NCI-H146 (cell line): ENCODE measurements at regions not wholly inside any gene's neighbourhood (a gene's known extent, or its start where the extent isn't known, plus 50 kb on each side); places are given as distances from the start of the nearest gene placed in this dataset.
"Not testable (repeated sequence)": the region's sequence is repeated elsewhere in the genome, so short reads cannot be mapped to it uniquely, and the experiment has no call there.

Experiments
- DNase-seq: peaks from one replicate; lab custom pipeline; 2025; lab: John Stamatoyannopoulos, UW

GRCh38 chr6:168825226-168826077, 384.5 kb downstream of the SMOC2 start:
- no peak for DNase-seq

GRCh38 chr6:168823397-168824212, 382.6 kb downstream of the SMOC2 start:
- no peak for DNase-seq

GRCh38 chr6:168822376-168822775, 381.4 kb downstream of the SMOC2 start:
- no peak for DNase-seq

- DNase-seq, result no peak
These were observed 378.6 kb downstream of the SMOC2 start for GRCh38 chr6:168819546-168819945.

DNA sequence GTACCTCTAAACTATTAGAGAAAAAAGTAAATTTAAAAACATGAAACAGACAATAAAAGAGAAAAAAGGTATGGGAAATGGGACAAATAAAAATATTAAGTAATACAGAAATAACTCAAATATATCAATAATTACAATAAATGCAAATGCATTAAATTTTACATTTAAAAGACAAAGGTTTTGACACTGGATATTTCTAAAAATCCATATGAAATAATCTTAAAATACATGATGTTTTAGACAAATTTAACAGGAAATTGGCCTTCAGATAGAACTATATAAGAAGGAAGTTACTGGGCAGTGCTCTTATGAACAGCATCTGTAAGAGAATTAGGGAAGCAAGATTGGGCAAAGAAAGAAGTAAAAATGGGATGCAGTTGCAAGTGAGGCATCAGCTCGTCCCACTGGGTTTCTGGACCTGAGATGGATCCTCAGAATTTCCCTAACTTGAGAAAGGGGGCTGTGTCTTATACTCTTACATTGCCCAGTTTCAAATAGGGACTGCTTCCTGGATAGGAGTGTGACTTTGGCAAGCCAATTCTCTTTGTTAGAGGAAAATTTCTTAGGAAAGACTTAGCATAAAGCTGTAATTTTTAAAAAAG, 376.7 kb downstream of the SMOC2 start:
- DNase-seq, result no peak

DNA sequence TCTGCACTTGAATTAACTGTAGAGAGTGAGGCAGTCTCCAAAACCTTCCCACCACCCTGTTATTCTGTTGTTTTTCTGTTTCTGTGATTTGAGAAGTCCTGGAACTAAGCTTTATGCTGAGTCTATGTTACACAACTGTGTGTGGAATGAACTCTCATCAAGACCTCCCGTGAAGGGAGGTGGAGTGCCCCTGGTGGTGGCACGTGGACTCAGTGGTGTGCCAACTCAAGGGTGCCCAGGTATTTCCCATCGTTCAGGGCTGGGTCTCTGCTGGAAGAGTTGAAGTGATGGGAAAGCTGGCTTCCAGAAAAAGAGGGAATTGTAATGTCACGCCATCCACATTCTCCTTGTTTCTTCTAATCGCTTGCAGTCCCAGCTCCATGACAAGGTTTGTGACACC, 374.2 kb downstream of the SMOC2 start:
- DNase-seq, result no peak

GRCh38 chr6:168808232-168808631, 367.2 kb downstream of the SMOC2 start:
- no peak for DNase-seq

GRCh38 chr6:168804331-168804730, 363.3 kb downstream of the SMOC2 start:
- no peak for DNase-seq

DNA sequence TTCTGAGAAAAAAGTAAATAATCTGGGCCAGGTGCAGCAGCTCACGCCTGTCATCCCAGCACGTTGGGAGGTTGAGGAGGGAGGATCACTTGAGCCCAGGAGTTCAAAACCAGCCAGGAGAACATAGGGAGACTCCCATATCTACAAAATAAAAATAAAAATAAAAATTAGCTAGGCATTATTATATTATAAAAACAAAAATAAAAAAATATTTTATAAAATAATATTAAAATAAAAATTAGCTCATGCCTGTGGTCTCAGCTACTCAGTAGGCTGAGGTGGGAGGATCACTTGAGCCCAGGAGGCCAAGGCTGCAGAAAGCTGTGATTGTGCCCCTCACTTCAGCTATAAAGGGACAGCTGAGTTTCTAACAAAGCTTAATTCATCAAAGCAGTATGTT, 362.9 kb downstream of the SMOC2 start:
- no peak for DNase-seq

DNA sequence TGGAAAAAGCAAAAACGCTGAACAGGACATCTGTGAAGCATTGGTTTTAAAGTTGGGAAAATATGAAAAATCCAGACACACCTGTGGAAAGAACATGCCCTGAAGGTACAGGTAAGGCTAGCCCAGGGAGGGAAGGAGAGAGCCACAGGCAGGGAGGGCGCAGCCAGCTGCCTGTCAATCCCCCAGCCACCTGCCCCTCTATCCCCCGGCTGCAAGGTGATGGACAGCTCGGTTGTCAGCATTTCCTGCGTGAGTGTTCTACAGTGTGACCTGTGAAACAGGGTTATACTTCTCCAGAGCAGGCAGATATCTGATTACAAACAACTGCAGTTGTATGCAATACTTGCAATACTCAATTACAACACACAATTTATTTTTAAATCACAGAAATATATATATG, 358.1 kb downstream of the SMOC2 start:
- DNase-seq, result peak; percentile 29

GRCh38 chr6:168796106-168796505, 355.1 kb downstream of the SMOC2 start:
- DNase-seq, result no peak

DNA sequence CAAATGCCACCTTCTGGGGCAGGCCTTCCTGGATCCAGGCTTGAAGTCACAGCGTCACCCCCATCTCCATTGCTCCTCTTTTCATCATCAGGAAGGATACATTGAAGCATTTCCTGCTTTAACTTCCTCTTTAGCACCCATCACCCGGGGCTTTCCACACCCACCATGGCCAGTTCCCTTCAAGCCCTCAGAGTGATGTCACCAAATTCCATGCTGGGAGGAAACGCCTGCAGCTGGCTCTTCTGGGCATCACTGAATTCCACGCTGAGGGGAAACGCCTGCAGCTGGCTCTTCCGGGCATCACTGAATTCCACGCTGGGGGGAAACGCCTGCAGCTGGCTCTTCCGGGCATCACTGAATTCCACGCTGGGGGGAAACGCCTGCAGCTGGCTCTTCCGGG, 354.6 kb downstream of the SMOC2 start:
- not testable (repeated sequence) for DNase-seq

DNA sequence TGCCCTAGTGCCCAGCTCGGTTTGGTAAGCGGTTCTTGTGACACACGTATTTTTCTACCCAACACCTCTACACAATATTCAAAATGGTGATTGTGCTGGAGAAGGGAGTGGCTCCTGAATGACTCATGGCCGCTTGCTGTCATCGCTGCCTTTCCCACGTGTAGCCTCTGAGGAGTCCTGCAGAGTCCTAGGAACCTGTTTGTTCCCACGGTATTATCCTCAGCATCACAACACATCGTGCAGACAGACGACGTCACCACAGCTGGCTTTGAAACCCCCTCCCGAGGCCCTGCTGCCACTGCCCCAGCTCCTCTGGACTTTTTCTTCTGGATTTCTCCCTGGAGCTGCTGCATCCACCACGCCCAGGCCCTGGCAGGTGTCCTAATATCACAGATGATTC, 353.5 kb downstream of the SMOC2 start:
- no peak for DNase-seq

DNA sequence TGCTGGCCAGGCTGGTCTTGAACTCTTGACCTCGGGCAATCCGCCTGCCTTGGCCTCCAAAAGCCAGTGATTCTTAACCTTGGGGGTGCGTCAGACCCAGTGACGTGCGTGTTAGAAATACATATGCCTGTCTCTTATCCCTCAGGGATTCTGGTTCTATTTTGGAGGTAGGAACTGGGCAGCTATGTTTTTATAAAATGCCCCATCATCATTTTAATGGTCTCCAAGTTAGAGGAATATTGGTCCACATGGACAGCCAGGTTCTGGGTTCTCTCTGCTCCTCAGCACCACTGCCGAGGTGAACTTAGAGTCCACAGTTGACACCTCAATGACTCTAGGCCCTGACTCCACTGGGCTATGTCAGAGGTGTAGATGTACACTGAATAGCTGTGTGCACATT, 352.7 kb downstream of the SMOC2 start:
- no peak for DNase-seq

DNA sequence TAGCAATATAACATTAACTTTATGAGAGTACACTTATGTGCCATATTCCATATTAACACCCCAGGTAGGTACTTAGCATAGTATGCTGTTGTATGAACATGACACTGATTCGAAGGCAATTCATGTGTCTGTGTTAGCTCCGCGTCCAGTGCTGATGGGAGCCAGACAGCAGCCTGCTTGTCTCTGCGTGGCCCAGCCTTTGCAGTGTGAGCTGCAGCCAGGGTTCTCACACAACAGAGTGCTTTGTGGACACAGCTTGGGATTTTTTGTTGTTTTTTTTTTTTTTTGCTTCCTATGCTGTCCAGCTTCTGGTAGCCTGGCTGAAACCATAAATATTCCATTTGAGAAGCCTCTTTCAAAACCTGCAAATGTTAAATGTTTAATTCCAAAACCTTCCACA, 350.9 kb downstream of the SMOC2 start:
- no peak for DNase-seq

GRCh38 chr6:168789699-168790098, 348.7 kb downstream of the SMOC2 start:
- DNase-seq, result no peak

GRCh38 chr6:168785720-168786511, 344.9 kb downstream of the SMOC2 start:
- no peak for DNase-seq

DNA sequence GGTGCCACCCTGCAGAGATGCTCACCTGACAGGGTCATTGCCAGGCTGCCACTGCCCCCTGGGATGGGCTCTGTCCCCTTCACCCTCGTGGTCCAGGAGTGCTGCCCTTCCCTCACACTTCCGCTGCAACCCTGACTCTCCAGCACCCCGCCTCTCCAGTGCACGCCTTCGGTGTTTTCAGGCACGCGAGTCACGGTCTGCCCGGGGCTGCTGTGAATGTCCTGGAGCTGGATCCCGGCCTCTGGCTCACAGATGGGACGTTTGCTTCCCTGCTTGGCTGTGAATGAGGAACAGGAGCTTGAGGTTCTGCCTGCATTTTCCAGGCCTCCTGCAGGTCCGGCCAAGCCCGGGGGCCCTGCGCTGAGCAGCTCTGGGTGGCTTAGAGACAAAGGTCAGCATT, 343.4 kb downstream of the SMOC2 start:
- no peak for DNase-seq

DNA sequence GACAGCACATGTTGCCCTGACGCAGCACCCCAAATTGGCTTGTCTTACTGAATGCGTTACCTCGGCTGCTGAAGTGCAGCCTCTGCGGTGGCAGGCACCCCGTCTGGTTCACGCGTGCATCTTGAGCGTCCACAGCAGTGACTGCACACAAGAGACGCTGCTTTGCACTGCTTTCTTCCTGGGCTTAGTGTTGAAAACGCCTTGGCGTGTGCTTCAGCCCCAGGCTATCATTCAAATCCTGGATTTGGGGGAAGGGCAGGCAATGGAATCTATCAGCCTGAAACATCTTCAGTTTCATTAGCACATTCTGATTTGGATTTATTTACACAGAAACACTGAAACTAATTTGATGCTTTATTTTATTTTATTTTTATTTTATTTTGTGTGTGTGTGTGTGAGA, 342.7 kb downstream of the SMOC2 start:
- no peak for DNase-seq

GRCh38 chr6:168782187-168782751, 341.3 kb downstream of the SMOC2 start:
- peak; percentile 84 for DNase-seq

DNA sequence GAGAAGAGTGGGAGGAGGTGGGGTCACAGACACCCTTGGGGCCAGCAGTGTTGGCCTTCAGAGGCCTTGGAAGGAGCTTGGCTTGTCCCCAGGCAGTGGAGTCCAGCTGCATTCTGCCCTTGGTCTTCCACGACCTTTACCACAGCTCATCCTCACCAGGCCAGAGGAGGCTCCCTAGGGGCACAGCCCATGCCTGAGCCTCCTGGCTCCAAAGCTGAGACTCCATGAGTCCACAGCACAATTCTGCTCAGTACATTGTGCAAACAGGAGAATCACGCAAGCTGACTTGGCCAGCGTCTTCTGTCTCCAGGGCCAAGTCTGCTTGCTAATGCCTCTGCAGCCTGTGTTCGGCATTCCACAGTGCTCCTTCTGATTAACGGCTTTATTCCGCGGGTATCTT, 337.2 kb downstream of the SMOC2 start:
- DNase-seq, result no peak

GRCh38 chr6:168774381-168774780, 333.4 kb downstream of the SMOC2 start:
- no peak for DNase-seq
